ENCODE measurements at regions not wholly inside any gene's neighbourhood (a gene's known extent, or its start where the extent isn't known, plus 50 kb on each side); places are given as distances from the start of the nearest gene placed in this dataset.

DNA sequence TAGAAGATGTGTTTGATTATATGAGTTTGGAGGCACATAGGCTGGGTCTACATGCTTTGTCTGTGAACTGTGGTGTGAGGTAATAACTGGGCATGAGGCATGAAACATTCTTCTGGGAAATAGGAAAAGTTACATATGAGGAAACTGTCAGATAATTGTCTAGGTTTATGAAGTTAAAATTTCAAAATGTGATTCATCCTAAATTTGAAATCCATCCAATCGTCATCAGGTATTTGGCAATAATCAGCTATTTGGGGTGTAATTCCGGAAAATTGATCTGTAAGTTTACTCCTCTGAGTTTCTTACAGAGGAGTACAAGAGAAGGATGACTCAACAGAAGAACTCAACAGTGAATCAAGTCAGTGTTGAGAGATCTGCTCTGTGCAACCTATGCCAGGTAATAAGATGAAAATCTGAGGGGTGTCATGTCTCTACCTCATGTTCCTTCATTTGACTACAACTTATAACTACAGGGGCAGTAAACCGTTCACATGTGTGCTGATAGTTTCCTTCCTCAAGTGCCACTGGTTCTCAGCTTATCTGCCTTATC lies 1171.6 kb upstream of the CDH18 start:
- H3K36me3 ChIP-seq (ENCODE audit: control insufficient read depth, insufficient read depth, low read length) = no peaks in the 10 kb centered on the region
- DNase-seq = no peak
- H3K27ac ChIP-seq (ENCODE audit: low read length) = no peak overlapping the region
- H3K4me3 ChIP-seq (ENCODE audit: low read length) = no peak overlapping the region
- no CpG with 5 or more reads among the region's 3 CpGs for WGBS (ENCODE audit: insufficient coverage, low lambda C conversion rate)
- no peaks in the 10 kb centered on the region for H3K4me1 ChIP-seq (ENCODE audit: control insufficient read depth, insufficient read depth, low read length)
- no peaks in the 10 kb centered on the region for H3K27me3 ChIP-seq (ENCODE audit: control insufficient read depth, insufficient read depth, low read length)
- no peaks in the 10 kb centered on the region for H3K9me3 ChIP-seq (ENCODE audit: control insufficient read depth, low read depth, low read length)

DNA sequence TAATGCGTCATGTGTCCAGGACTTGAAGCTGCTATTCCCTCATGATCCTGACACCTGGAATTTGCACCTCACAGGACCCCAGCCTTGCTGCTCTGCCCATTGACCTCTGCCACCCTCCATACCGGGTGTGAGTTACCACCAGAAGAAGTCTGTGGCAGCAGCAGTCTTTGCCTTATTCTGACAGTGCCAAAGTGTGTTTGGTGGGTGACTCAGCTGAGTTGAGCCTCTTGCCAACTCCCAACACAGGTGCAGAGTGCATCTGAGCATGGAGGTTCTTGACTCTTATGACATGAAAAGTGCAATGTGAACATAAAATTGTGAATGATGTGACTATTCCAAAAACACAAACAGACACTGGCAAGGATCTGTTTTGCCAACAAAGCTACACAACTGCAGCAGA lies 1166.5 kb upstream of the CDH18 start:
- H3K4me1 ChIP-seq (ENCODE audit: control insufficient read depth, insufficient read depth, low read length) = no peaks in the 10 kb centered on the region
- H3K27me3 ChIP-seq (ENCODE audit: control insufficient read depth, insufficient read depth, low read length) = no peaks in the 10 kb centered on the region
- no CpG with 5 or more reads among the region's 2 CpGs for WGBS (ENCODE audit: insufficient coverage, low lambda C conversion rate)
- H3K36me3 ChIP-seq (ENCODE audit: control insufficient read depth, insufficient read depth, low read length) = no peaks in the 10 kb centered on the region
- no peak for DNase-seq
- H3K4me3 ChIP-seq (ENCODE audit: low read length) = no peak overlapping the region
- no peaks in the 10 kb centered on the region for H3K9me3 ChIP-seq (ENCODE audit: control insufficient read depth, low read depth, low read length)
- no peak overlapping the region for H3K27ac ChIP-seq (ENCODE audit: low read length)

DNA sequence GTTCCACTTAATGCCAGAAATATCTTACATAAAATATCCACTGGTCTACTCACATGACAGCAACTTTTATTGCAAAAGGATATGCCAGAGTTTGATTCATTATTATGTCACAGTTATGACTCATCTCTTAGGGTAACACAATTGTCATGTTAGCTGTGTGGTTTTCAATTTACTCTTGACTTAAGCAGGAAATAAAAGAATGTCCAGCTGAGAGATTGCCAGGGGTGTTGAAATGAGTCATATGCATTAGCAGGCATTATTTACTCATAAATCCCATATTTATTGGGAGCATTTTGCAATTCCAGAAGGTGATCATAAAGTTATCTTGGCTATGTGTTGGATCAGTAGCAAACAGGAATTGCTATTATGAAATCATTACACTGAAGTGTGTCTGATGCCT lies 1164.6 kb upstream of the CDH18 start:
- Histone ChIP-seq H3K36me3 (ENCODE audit: control insufficient read depth, insufficient read depth, low read length) (no peaks in the 10 kb centered on the region), H3K27me3 (ENCODE audit: control insufficient read depth, insufficient read depth, low read length) (no peaks in the 10 kb centered on the region), H3K9me3 (ENCODE audit: control insufficient read depth, low read depth, low read length) (no peaks in the 10 kb centered on the region), H3K4me3 (ENCODE audit: low read length) (no peak overlapping the region), H3K4me1 (ENCODE audit: control insufficient read depth, insufficient read depth, low read length) (no peaks in the 10 kb centered on the region), H3K27ac (ENCODE audit: low read length) (no peak overlapping the region)
- no peak for DNase-seq

DNA sequence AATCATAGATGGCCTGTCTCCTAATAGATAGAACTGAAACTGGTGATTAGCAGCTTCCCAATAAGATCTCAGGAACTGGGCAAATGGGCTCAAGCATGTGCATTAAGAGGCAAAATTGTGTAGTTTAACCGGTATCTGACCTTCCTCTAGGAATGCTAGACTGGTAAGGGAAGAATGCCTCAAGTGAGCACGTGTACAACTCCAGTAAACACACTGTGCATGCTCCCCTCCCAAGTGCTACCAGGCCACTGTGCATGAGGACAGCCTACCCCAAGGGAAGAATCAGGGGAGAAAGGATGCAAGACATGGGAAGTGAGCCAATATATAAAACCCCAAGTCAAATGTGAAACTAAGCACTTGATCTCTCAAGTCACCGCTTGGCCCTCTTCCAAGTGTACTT lies 1157.4 kb upstream of the CDH18 start:
- no peaks in the 10 kb centered on the region for H3K27me3 ChIP-seq (ENCODE audit: control insufficient read depth, insufficient read depth, low read length)

DNA sequence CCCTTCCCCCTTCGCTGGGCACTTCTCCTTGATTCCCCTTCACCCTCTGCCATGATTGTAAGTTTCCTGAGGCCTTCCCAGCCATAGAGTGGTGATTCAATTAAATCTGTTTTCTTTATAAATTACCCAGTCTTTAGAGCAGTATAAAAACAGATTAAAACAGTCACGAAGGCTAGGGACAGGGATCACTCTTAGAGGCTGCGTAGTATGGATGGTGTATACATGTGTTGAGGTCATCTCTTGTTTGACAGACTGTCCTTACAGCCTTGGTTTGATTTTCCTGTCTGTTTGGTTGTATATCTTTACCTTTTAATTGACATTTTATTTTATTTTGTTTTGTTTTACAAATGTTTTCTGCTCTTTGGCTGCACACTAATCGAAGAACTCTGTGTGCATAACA lies 1155.7 kb upstream of the CDH18 start:
- Histone ChIP-seq H3K4me1 (ENCODE audit: control insufficient read depth, insufficient read depth, low read length) (no peaks in the 10 kb centered on the region), H3K27me3 (ENCODE audit: control insufficient read depth, insufficient read depth, low read length) (no peaks in the 10 kb centered on the region), H3K4me3 (ENCODE audit: low read length) (no peak overlapping the region), H3K27ac (ENCODE audit: low read length) (no peak overlapping the region), H3K36me3 (ENCODE audit: control insufficient read depth, insufficient read depth, low read length) (no peaks in the 10 kb centered on the region), H3K9me3 (ENCODE audit: control insufficient read depth, low read depth, low read length) (no peaks in the 10 kb centered on the region)
- 80% methylated on average over 1 of the region's 4 CpGs for WGBS (ENCODE audit: insufficient coverage, low lambda C conversion rate)
- no peak for DNase-seq

More for the DNA sequence above, 1157.4 kb upstream of the CDH18 start:
- H3K4me1 ChIP-seq (ENCODE audit: control insufficient read depth, insufficient read depth, low read length) = no peaks in the 10 kb centered on the region
- 80% methylated on average over 1 of the region's 3 CpGs for WGBS (ENCODE audit: insufficient coverage, low lambda C conversion rate)
- no peak for DNase-seq
- no peaks in the 10 kb centered on the region for H3K36me3 ChIP-seq (ENCODE audit: control insufficient read depth, insufficient read depth, low read length)
- H3K27ac ChIP-seq (ENCODE audit: low read length) = no peak overlapping the region
- no peak overlapping the region for H3K4me3 ChIP-seq (ENCODE audit: low read length)
- no peaks in the 10 kb centered on the region for H3K9me3 ChIP-seq (ENCODE audit: control insufficient read depth, low read depth, low read length)

DNA sequence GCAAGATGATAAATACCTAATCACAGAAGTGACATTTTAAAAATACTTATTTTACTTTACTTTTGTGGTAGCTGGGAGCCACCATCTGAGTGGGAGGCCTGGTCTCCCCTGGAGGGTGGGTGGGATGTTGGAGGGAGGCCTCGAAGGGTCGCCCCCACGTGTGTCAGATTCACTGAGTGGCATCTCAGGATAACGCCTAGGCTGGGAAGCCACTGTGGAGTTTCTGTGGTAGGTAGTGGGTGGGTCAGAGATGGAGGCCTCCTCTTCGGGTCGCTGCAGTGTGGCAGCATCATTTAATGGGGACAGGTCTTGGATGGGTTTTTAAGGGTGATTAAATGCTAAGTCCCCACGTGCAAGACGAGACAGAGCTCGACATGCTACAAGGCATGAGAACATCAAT lies 1154.8 kb upstream of the CDH18 start:
- Histone ChIP-seq H3K4me3 (ENCODE audit: low read length) (no peak overlapping the region), H3K36me3 (ENCODE audit: control insufficient read depth, insufficient read depth, low read length) (no peaks in the 10 kb centered on the region), H3K27me3 (ENCODE audit: control insufficient read depth, insufficient read depth, low read length) (no peaks in the 10 kb centered on the region), H3K4me1 (ENCODE audit: control insufficient read depth, insufficient read depth, low read length) (no peaks in the 10 kb centered on the region), H3K27ac (ENCODE audit: low read length) (no peak overlapping the region), H3K9me3 (ENCODE audit: control insufficient read depth, low read depth, low read length) (no peaks in the 10 kb centered on the region)
- DNase-seq = no peak
- no CpG with 5 or more reads among the region's 9 CpGs for WGBS (ENCODE audit: insufficient coverage, low lambda C conversion rate)

DNA sequence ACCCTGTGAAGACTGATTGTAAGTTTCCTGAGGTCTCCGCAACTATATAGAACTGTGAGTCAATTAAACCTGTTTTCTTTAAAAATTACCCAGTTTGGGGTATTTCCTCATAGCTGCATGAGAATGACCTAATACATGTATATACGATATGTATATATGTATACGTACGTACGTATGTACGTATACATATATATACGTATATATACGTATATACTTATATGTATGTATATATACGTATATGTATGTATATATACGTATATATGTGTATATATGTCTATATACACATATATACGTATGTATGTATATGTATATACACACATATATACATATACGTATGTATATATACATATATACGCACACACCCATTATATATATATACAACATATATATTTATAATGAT lies 1153.0 kb upstream of the CDH18 start:
- WGBS (ENCODE audit: insufficient coverage, low lambda C conversion rate) = 98% methylated on average over 8 of the region's 13 CpGs
- Histone ChIP-seq H3K36me3 (ENCODE audit: control insufficient read depth, insufficient read depth, low read length) (no peaks in the 10 kb centered on the region), H3K27ac (ENCODE audit: low read length) (no peak overlapping the region), H3K4me3 (ENCODE audit: low read length) (no peak overlapping the region), H3K27me3 (ENCODE audit: control insufficient read depth, insufficient read depth, low read length) (no peaks in the 10 kb centered on the region), H3K4me1 (ENCODE audit: control insufficient read depth, insufficient read depth, low read length) (no peaks in the 10 kb centered on the region), H3K9me3 (ENCODE audit: control insufficient read depth, low read depth, low read length) (no peaks in the 10 kb centered on the region)
- no peak for DNase-seq

DNA sequence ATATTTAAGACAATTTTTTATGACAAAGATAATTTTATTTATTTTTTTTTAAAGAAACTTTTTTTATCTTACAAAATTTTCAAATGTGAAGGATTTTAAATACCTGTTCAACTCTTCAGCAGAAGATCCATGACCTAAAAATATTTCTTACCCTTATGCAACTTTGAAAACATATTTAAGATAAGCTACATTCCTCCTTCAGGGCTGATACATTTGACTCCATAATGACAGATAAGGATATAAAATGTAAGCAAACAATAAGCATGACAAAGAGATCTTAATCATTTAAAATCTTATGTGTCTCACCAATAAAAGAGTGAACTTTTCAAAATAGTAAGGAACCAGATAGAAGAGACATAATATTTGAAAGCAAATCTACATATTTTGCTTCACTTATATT lies 1138.2 kb upstream of the CDH18 start:
- no peak for DNase-seq
- H3K27me3 ChIP-seq (ENCODE audit: control insufficient read depth, insufficient read depth, low read length) = no peaks in the 10 kb centered on the region
- H3K4me1 ChIP-seq (ENCODE audit: control insufficient read depth, insufficient read depth, low read length) = no peaks in the 10 kb centered on the region
- no peaks in the 10 kb centered on the region for H3K9me3 ChIP-seq (ENCODE audit: control insufficient read depth, low read depth, low read length)
- no peak overlapping the region for H3K27ac ChIP-seq (ENCODE audit: low read length)
- H3K4me3 ChIP-seq (ENCODE audit: low read length) = no peak overlapping the region
- H3K36me3 ChIP-seq (ENCODE audit: control insufficient read depth, insufficient read depth, low read length) = no peaks in the 10 kb centered on the region

DNA sequence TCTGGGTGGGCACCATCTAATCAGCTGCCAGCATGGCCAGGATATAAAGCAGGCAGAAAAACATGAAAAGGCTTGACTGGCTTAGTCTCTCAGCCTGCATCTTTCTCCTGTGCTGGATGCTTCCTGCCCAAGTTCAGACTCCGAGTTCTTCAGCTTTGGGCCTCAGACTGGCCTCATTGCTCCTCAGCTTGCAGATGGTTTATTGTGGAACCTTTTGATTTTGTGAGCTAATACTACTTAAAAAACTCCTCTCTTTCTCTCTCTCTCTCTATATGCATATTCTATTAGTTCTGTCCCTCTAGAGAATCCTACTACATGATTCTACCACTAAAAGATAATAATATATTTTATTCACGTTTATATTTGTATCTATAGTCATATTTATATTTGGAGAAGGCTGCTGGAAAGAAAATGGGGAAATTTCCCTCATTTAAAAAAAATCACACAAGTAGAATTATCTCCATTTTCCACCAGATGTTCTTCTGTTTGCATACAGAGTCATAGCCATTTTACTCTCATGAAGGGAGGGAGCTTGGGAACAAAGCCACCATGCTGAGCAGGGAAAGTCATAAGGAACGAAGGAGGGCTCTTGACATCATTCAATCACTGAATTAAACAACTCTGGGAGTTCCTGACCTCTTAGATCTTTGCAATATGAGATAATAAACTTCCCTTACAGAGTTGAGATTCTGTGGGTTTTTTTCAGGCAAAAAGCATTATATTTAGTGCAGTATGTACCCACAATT lies 1137.4 kb upstream of the CDH18 start:
- Histone ChIP-seq H3K27me3 (ENCODE audit: control insufficient read depth, insufficient read depth, low read length) (no peaks in the 10 kb centered on the region), H3K36me3 (ENCODE audit: control insufficient read depth, insufficient read depth, low read length) (no peaks in the 10 kb centered on the region), H3K4me3 (ENCODE audit: low read length) (no peak overlapping the region), H3K4me1 (ENCODE audit: control insufficient read depth, insufficient read depth, low read length) (no peaks in the 10 kb centered on the region), H3K27ac (ENCODE audit: low read length) (no peak overlapping the region), H3K9me3 (ENCODE audit: control insufficient read depth, low read depth, low read length) (no peaks in the 10 kb centered on the region)
- 86% methylated on average over 1 of the region's 3 CpGs for WGBS (ENCODE audit: insufficient coverage, low lambda C conversion rate)
- no peak for DNase-seq

DNA sequence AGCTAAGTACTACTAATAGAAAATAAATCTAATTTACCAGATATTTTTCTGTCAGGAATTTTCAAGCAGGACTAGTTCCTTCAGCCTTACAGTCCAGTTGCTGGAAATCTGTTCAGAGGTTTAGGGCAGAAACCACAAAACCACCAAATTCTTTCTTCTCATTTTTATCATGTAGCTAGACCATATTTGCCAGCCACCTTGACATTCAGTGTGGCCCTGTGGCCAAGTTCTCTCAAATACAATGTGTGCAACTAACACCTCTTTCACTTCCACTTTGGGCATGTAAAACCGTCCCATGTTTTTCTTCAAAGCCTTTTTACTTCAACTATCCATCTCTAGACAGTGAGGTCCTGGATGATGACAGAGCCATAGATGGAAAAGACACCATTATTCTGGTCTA lies 1133.2 kb upstream of the CDH18 start:
- 80% methylated on average over 1 of the region's 1 CpG for WGBS (ENCODE audit: insufficient coverage, low lambda C conversion rate)
- no peak for DNase-seq

DNA sequence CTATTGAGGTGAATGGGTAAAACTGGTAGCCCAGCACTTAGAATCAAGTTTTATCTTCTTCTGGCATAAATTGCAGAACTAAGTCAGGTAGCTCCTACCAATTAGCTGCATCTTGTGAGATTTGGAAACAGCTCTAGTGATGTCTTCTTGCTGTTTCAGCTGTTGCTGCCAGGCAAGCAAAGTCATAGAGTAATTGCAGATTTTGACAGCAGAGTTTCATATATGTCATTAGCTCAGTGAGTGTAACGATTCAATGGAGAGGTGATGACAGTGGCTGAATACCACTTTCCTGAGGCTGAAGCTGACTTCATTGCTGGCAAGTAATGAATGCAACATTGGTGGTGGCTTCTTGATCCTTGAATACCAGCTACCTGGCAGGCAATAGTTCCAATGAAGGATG lies 1109.7 kb upstream of the CDH18 start:
- Histone ChIP-seq H3K4me3 (ENCODE audit: low read length) (no peak overlapping the region), H3K27me3 (ENCODE audit: control insufficient read depth, insufficient read depth, low read length) (no peaks in the 10 kb centered on the region), H3K36me3 (ENCODE audit: control insufficient read depth, insufficient read depth, low read length) (no peaks in the 10 kb centered on the region), H3K27ac (ENCODE audit: low read length) (no peak overlapping the region), H3K4me1 (ENCODE audit: control insufficient read depth, insufficient read depth, low read length) (no peaks in the 10 kb centered on the region), H3K9me3 (ENCODE audit: control insufficient read depth, low read depth, low read length) (peaks cover 4% of the 10 kb centered on the region)
- WGBS (ENCODE audit: insufficient coverage, low lambda C conversion rate) = no CpG with 5 or more reads among the region's 1 CpG
- no peak for DNase-seq

More for the DNA sequence above, 1133.2 kb upstream of the CDH18 start:
- Histone ChIP-seq H3K27me3 (ENCODE audit: control insufficient read depth, insufficient read depth, low read length) (no peaks in the 10 kb centered on the region), H3K4me3 (ENCODE audit: low read length) (no peak overlapping the region), H3K27ac (ENCODE audit: low read length) (no peak overlapping the region), H3K9me3 (ENCODE audit: control insufficient read depth, low read depth, low read length) (no peaks in the 10 kb centered on the region), H3K36me3 (ENCODE audit: control insufficient read depth, insufficient read depth, low read length) (no peaks in the 10 kb centered on the region), H3K4me1 (ENCODE audit: control insufficient read depth, insufficient read depth, low read length) (no peaks in the 10 kb centered on the region)
